RWPE1 (cell line): ENCODE measurements at regions not wholly inside any gene's neighbourhood (a gene's known extent, or its start where the extent isn't known, plus 50 kb on each side); places are given as distances from the start of the nearest gene placed in this dataset.

Source experiments
- CTCF ChIA-PET: fragments of 350-600 bp; sonication (Branson Sonifier 250); formaldehyde crosslinking; extraction: SDS; loops from one replicate; lab custom pipeline; 2021; lab: Yijun Ruan, JAX
- POLR2A ChIA-PET: fragments of 400-600 bp; formaldehyde crosslinking; extraction: SDS; loops from one replicate; lab custom pipeline; 2020; ENCODE audit warnings: antibody characterized with exemption; ENCODE audit not compliant: low non-redundant PET; lab: Yijun Ruan, JAX
- DNase-seq: peaks from one replicate; pipeline ENCODE4 v3.0.0; 2012; ENCODE audit warnings: low spot score
- H3K27ac ChIP-seq: fragments of 450-650 bp; 2 replicates; pipeline ENCODE4 v1.5.1; 2017
- CTCF ChIP-seq: fragments of 450-650 bp; conservative IDR thresholded peaks from 2 replicates; pipeline ENCODE4 v1.5.1; 2017; ENCODE audit warnings: low read depth, mild to moderate bottlenecking

GRCh38 chr1:37243368-37244082, 209.2 kb upstream of the GRIK3 start:
- POLR2A ChIA-PET, result no interaction called here
- CTCF ChIA-PET, result interaction anchor here (0.8 kb wide), 1 partner anchor 87 kb away, joined by 3 read pairs; no protein-coding TSS in a partner anchor
- DNase-seq, result no peak
- H3K27ac ChIP-seq, result no peak overlapping the region
- no peak for TF ChIP-seq CTCF

GRCh38 chr1:37244083-37244480, 209.8 kb upstream of the GRIK3 start:
- no peak for TF ChIP-seq CTCF
- POLR2A ChIA-PET, result no interaction called here
- DNase-seq, result no peak
- CTCF ChIA-PET, result interaction anchor here (0.8 kb wide), 1 partner anchor 88 kb away, joined by 3 read pairs; no protein-coding TSS in a partner anchor
- H3K27ac ChIP-seq, result no peak overlapping the region

- ChIA-PET POLR2A (no interaction called here), CTCF (no interaction called here)
- no peak for TF ChIP-seq CTCF
- DNase-seq, result no peak
- H3K27ac ChIP-seq, result no peak overlapping the region
Measured at GRCh38 chr1:37244815-37245214, 210.5 kb upstream of the GRIK3 start.

- POLR2A ChIA-PET, result no interaction called here
- no peak for TF ChIP-seq CTCF
- CTCF ChIA-PET, result no interaction called here
- no peak for DNase-seq
- no peak overlapping the region for H3K27ac ChIP-seq
Measured at GRCh38 chr1:37246631-37247030, 212.3 kb upstream of the GRIK3 start.

GRCh38 chr1:37250371-37250770, 216.1 kb upstream of the GRIK3 start:
- no peak for TF ChIP-seq CTCF
- no peak for DNase-seq
- ChIA-PET POLR2A (no interaction called here), CTCF (interaction anchor here (0.7 kb wide), 1 partner anchor 163 kb away, joined by 3 read pairs; no protein-coding TSS in a partner anchor)
- H3K27ac ChIP-seq, result no peak overlapping the region

- no peak for TF ChIP-seq CTCF
- H3K27ac ChIP-seq, result no peak overlapping the region
- ChIA-PET POLR2A (no interaction called here), CTCF (interaction anchor here (1.2 kb wide), 1 partner anchor 739 kb away, joined by 4 read pairs; no protein-coding TSS in a partner anchor)
- peak; percentile 45 for DNase-seq
Measured at GRCh38 chr1:37255136-37255795, 219.1 kb upstream of the ZC3H12A start.
